AG09319 (cell line): ENCODE measurements at regions not wholly inside any gene's neighbourhood (a gene's known extent, or its start where the extent isn't known, plus 50 kb on each side); places are given as distances from the start of the nearest gene placed in this dataset.
A peak's percentile ranks its signal among the peaks of the same experiment; 100 is the strongest.

Experiments used
- DNase-seq: peaks from one replicate; pipeline ENCODE4 v3.0.0-alpha.2; 2010; ENCODE audit warnings: low read depth; ENCODE audit errors: extremely low read depth
- TF ChIP-seq, protein P1 (sequence below): IDR thresholded peaks from 2 replicates; pipeline ENCODE4 v1.5.1; 2011; ENCODE audit warnings: low read depth, mild to moderate bottlenecking, inconsistent platforms, low read length, moderate library complexity

DNA sequence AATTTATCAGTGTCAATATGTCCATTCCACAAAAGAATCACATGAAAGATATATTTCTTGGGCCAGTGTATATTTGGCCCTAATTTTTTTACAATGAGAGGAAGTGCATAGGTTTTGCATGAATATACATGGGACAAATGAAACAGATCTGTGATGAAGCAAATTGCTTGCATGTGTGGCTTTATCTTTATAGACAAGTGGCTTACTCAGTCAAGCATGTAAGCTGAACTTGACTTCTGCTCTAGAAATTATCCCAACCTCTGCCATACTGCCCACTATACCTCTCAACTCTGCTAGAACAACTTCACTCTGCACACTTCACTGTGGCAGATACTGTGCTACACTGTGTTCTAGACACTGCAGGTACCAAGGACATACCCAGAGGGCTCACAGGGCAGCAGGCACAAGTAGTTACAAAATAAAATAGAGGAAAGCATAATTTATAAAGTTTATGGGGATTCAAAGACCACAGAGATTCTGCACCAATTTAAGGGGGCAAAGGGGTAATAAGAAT, 349.2 kb upstream of the HSF2 start:
- DNase-seq: no peak
- TF ChIP-seq, protein P1, sequence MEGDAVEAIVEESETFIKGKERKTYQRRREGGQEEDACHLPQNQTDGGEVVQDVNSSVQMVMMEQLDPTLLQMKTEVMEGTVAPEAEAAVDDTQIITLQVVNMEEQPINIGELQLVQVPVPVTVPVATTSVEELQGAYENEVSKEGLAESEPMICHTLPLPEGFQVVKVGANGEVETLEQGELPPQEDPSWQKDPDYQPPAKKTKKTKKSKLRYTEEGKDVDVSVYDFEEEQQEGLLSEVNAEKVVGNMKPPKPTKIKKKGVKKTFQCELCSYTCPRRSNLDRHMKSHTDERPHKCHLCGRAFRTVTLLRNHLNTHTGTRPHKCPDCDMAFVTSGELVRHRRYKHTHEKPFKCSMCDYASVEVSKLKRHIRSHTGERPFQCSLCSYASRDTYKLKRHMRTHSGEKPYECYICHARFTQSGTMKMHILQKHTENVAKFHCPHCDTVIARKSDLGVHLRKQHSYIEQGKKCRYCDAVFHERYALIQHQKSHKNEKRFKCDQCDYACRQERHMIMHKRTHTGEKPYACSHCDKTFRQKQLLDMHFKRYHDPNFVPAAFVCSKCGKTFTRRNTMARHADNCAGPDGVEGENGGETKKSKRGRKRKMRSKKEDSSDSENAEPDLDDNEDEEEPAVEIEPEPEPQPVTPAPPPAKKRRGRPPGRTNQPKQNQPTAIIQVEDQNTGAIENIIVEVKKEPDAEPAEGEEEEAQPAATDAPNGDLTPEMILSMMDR: no peak

DNA sequence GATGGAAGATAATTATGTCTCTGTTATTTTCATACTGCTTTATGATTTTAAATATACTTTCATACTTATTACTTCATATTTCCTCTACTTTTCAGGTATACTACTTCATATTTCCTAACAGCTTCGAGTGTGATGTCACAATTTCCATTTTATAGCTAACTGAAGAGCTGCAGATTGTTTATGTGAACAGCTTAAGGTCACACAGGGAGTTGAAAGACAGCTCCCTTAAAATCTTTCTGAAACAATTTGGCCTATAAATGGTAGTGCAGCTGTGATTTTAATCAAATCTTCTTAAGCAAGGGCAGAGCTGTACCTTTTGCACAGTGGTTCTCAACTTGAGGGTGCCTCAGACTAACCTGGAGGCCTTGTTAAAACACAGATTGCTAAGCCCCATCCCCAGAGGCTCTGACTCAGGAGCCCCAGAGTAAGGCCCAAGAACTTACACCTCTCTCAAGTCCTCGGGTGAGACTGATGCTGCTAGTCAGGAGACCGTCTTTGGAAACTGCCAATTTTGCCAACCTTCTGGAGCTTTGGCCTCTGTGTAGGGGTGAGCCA, 347.0 kb upstream of the HSF2 start:
- TF ChIP-seq, protein P1: no peak
- no peak for DNase-seq

- TF ChIP-seq, protein P1: no peak
- DNase-seq: no peak
These were observed 339.5 kb upstream of the HSF2 start for GRCh38 chr6:122059918-122060317.

DNA sequence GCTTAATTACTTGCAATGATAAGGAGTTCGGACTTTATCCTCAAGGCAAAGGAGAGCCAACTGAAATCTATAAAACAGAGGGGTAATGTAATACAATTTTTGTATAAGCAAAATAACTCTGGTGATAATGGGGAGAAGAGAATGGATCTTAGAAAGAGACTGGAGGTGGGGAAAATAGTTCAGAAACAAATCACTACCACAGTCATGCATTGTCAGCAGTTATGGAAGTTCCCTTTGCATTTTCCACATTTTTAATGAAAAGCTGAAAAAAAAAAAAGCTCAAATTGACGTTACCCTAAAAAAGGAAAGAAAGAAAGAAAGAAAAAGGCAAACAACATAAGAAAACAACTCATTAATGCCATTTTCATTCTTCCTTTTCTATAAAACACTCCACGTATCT, 337.6 kb upstream of the HSF2 start:
- no peak for DNase-seq
- TF ChIP-seq, protein P1: no peak

GRCh38 chr6:122063076-122063475, 336.4 kb upstream of the HSF2 start:
- peak; percentile 48 for DNase-seq
- TF ChIP-seq, protein P1: no peak

DNA sequence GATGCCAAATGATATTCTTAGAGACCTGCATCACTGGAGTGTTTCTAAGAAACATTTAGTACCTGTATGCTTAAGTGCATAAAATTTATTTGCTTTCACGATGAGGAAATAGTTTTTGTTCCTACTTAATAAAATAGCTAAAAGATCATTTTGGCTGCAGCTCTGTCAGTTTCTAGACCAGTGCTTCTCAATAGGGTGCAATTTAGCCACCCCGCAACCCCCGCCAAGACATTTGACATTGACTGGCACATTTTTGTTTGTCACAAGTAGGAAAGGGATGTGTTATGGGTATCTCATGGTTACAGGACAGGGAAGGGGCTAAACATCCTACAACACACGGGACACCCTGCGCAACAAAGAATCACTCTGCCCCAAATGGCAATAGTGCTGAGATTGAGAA, 335.7 kb upstream of the HSF2 start:
- TF ChIP-seq, protein P1: no peak
- DNase-seq: no peak

- TF ChIP-seq, protein P1: no peak
These were observed 333.3 kb upstream of the HSF2 start for GRCh38 chr6:122066200-122066599.

More at GRCh38 chr6:122066200-122066599, 333.3 kb upstream of the HSF2 start:
- no peak for DNase-seq
